ENCODE measurements at regions not wholly inside any gene's neighbourhood (a gene's known extent, or its start where the extent isn't known, plus 50 kb on each side); places are given as distances from the start of the nearest gene placed in this dataset.

- no peak overlapping the region for H3K4me3 ChIP-seq (ENCODE audit: low read depth, low read length)
- in situ Hi-C loops (cut with HindIII; ENCODE audit: low sequenced_read_pairs), result no loop called here
- TF ChIP-seq, protein P1, sequence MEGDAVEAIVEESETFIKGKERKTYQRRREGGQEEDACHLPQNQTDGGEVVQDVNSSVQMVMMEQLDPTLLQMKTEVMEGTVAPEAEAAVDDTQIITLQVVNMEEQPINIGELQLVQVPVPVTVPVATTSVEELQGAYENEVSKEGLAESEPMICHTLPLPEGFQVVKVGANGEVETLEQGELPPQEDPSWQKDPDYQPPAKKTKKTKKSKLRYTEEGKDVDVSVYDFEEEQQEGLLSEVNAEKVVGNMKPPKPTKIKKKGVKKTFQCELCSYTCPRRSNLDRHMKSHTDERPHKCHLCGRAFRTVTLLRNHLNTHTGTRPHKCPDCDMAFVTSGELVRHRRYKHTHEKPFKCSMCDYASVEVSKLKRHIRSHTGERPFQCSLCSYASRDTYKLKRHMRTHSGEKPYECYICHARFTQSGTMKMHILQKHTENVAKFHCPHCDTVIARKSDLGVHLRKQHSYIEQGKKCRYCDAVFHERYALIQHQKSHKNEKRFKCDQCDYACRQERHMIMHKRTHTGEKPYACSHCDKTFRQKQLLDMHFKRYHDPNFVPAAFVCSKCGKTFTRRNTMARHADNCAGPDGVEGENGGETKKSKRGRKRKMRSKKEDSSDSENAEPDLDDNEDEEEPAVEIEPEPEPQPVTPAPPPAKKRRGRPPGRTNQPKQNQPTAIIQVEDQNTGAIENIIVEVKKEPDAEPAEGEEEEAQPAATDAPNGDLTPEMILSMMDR (IDR thresholded peaks at IDR 0.05; ENCODE audit: low read depth, low read length), result no peak
- DNase-seq (ENCODE audit: low read depth, low spot score), result no peak
Observed at GRCh38 chr1:34656299-34656698, 98.5 kb upstream of the GJB5 start.

DNA sequence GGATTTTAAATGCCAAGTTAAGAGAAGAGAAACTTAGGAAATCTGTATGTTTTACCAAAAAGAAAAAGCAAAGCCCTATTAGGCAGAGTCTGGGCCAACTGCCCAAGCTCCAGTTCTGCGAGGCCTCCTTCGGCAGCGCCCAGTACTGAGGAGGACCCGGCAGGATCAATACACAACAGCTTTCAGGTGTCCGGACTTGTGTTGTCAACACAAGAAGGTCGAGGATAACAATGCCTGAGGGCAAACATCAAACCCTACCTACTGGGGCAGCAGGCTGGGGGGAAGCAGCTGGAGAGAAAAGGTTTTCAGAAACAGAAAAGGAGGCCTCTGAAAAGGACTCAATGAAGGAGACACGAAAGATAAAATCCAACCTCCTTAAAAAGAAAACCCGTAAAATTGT is 98.1 kb upstream of the GJB5 start:
- H3K4me3 ChIP-seq (ENCODE audit: low read depth, low read length), result no peak overlapping the region
- TF ChIP-seq, protein P1 (IDR thresholded peaks at IDR 0.05; ENCODE audit: low read depth, low read length), result no peak
- in situ Hi-C loops (cut with HindIII; ENCODE audit: low sequenced_read_pairs), result no loop called here

GRCh38 chr1:34657266-34657665 is 97.6 kb upstream of the GJB5 start:
- DNase-seq (ENCODE audit: low read depth, low spot score), result no peak
- TF ChIP-seq, protein P1 (IDR thresholded peaks at IDR 0.05; ENCODE audit: low read depth, low read length), result no peak
- no peak overlapping the region for H3K4me3 ChIP-seq (ENCODE audit: low read depth, low read length)
- in situ Hi-C loops (cut with HindIII; ENCODE audit: low sequenced_read_pairs), result no loop called here

More for the DNA sequence above, 98.1 kb upstream of the GJB5 start:
- no peak for DNase-seq (ENCODE audit: low read depth, low spot score)

GRCh38 chr1:34657849-34658248 is 97.0 kb upstream of the GJB5 start:
- in situ Hi-C loops (cut with HindIII; ENCODE audit: low sequenced_read_pairs), result no loop called here
- TF ChIP-seq, protein P1 (IDR thresholded peaks at IDR 0.05; ENCODE audit: low read depth, low read length), result no peak
- H3K4me3 ChIP-seq (ENCODE audit: low read depth, low read length), result no peak overlapping the region
- no peak for DNase-seq (ENCODE audit: low read depth, low spot score)

- DNase-seq (ENCODE audit: low read depth, low spot score), result no peak
- no peak overlapping the region for H3K4me3 ChIP-seq (ENCODE audit: low read depth, low read length)
Observed at GRCh38 chr1:34663031-34663430, 91.8 kb upstream of the GJB5 start.

GRCh38 chr1:34668063-34668462 is 86.8 kb upstream of the GJB5 start:
- in situ Hi-C loops (cut with HindIII; ENCODE audit: low sequenced_read_pairs), result no loop called here
- H3K4me3 ChIP-seq (ENCODE audit: low read depth, low read length), result no peak overlapping the region
- TF ChIP-seq, protein P1 (IDR thresholded peaks at IDR 0.05; ENCODE audit: low read depth, low read length), result no peak
- no peak for DNase-seq (ENCODE audit: low read depth, low spot score)

More at GRCh38 chr1:34663031-34663430, 91.8 kb upstream of the GJB5 start:
- TF ChIP-seq, protein P1 (IDR thresholded peaks at IDR 0.05; ENCODE audit: low read depth, low read length), result no peak
- in situ Hi-C loops (cut with HindIII; ENCODE audit: low sequenced_read_pairs), result no loop called here

DNA sequence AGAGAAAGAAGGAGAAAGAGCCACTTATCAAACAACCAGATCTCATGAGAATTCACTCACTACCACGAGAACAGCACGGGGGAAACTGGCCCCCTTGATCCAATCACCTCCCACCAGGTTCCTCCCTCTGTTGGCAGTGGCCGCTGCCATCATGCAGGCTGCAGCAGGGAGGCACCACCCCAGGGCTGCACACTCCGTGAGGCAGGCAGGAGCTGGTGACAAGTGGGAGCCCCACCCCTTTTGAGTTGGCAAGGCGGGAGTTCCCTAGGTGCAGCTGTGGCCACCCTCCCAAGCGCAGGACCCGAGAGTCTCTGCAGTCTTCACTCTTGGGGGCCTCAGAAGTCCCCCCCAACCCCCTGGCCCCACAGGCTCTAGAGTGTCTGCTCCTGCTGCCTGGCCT is 83.9 kb upstream of the GJB5 start:
- TF ChIP-seq, protein P1 (IDR thresholded peaks at IDR 0.05; ENCODE audit: low read depth, low read length), result no peak
- no peak overlapping the region for H3K4me3 ChIP-seq (ENCODE audit: low read depth, low read length)
- in situ Hi-C loops (cut with HindIII; ENCODE audit: low sequenced_read_pairs), result no loop called here
- no peak for DNase-seq (ENCODE audit: low read depth, low spot score)
